ENCODE measurements at regions not wholly inside any gene's neighbourhood (a gene's known extent, or its start where the extent isn't known, plus 50 kb on each side); places are given as distances from the start of the nearest gene placed in this dataset.

GRCh38 chr1:87684194-87684593 lies 355.5 kb downstream of the LMO4 start:
- H3K36me3 ChIP-seq (ENCODE audit: insufficient read depth, low read length, poor library complexity, severe bottlenecking), result no peaks in the 10 kb centered on the region
- ChIA-PET CTCF (interaction anchor here (0.7 kb wide), 2 partner anchors 271 to 554 kb away, joined by 3 read pairs; no protein-coding TSS in a partner anchor), POLR2A (ENCODE audit: low non-redundant PET) (interaction anchor here (0.5 kb wide), 1 partner anchor 30 kb away, joined by 3 read pairs; no protein-coding TSS in a partner anchor)
- intact Hi-C loops (cut with micrococcal nuclease; ENCODE audit: unreplicated experiment), result loop anchor here (2.0 to 5.0 kb wide), 2 partner anchors 97 to 355 kb away; partner anchors contain the start of gene LMO4
- no peaks in the 10 kb centered on the region for H3K27me3 ChIP-seq (replicated peaks; ENCODE audit: insufficient read depth, low read depth, low read length, poor library complexity)
- H3K27ac ChIP-seq (ENCODE audit: low read depth, low read length, poor library complexity, severe bottlenecking), result peak overlapping the region; percentile 80
- H3K4me3 ChIP-seq (ENCODE audit: low read depth, low read length, poor library complexity, severe bottlenecking), result peak overlapping the region; percentile 31
- BruUV-seq (replicated peaks), result no TSS peak
- TF ChIP-seq EZH2 (IDR thresholded peaks at IDR 0.05; ENCODE audit: borderline replicate concordance, low read depth, low read length, poor library complexity, severe bottlenecking), result no peak
- no peak for TF ChIP-seq CTCF (conservative IDR thresholded peaks at IDR 0.05; ENCODE audit: low read depth, low read length)
- DNase-seq (ENCODE audit: low spot score), result peak; percentile 51
- H3K9me3 ChIP-seq (ENCODE audit: low read depth, low read length, poor library complexity, severe bottlenecking), result no peaks in the 10 kb centered on the region
- H3K4me1 ChIP-seq (ENCODE audit: insufficient read depth, low read length, poor library complexity, severe bottlenecking), result peaks cover 38% of the 10 kb centered on the region

GRCh38 chr1:87684713-87685205 lies 356.1 kb downstream of the LMO4 start:
- POLR2A ChIA-PET (ENCODE audit: low non-redundant PET), result no interaction called here
- CTCF ChIA-PET, result interaction anchor here (1.5 kb wide), 1 partner anchor 269 kb away, joined by 6 read pairs; no protein-coding TSS in a partner anchor
- Histone ChIP-seq H3K36me3 (ENCODE audit: insufficient read depth, low read length, poor library complexity, severe bottlenecking) (no peaks in the 10 kb centered on the region), H3K4me3 (ENCODE audit: low read depth, low read length, poor library complexity, severe bottlenecking) (peak overlapping the region; percentile 31), H3K4me1 (ENCODE audit: insufficient read depth, low read length, poor library complexity, severe bottlenecking) (peaks cover 38% of the 10 kb centered on the region), H3K27me3 (replicated peaks; ENCODE audit: insufficient read depth, low read depth, low read length, poor library complexity) (no peaks in the 10 kb centered on the region), H3K9me3 (ENCODE audit: low read depth, low read length, poor library complexity, severe bottlenecking) (no peaks in the 10 kb centered on the region), H3K27ac (ENCODE audit: low read depth, low read length, poor library complexity, severe bottlenecking) (peak overlapping the region; percentile 80)
- TF ChIP-seq EZH2 (IDR thresholded peaks at IDR 0.05; ENCODE audit: borderline replicate concordance, low read depth, low read length, poor library complexity, severe bottlenecking), result no peak
- no peak for TF ChIP-seq CTCF (conservative IDR thresholded peaks at IDR 0.05; ENCODE audit: low read depth, low read length)
- intact Hi-C loops (cut with micrococcal nuclease; ENCODE audit: unreplicated experiment), result loop anchor here (2.0 to 5.0 kb wide), 3 partner anchors 97 to 356 kb away; partner anchors contain the start of gene LMO4
- peak; percentile 80 for DNase-seq (ENCODE audit: low spot score)
- no TSS peak for BruUV-seq (replicated peaks)

- Histone ChIP-seq H3K36me3 (ENCODE audit: insufficient read depth, low read length, poor library complexity, severe bottlenecking) (no peaks in the 10 kb centered on the region), H3K27me3 (replicated peaks; ENCODE audit: insufficient read depth, low read depth, low read length, poor library complexity) (no peaks in the 10 kb centered on the region), H3K9me3 (ENCODE audit: low read depth, low read length, poor library complexity, severe bottlenecking) (no peaks in the 10 kb centered on the region), H3K27ac (ENCODE audit: low read depth, low read length, poor library complexity, severe bottlenecking) (peak overlapping the region; percentile 80), H3K4me3 (ENCODE audit: low read depth, low read length, poor library complexity, severe bottlenecking) (peak overlapping the region; percentile 31), H3K4me1 (ENCODE audit: insufficient read depth, low read length, poor library complexity, severe bottlenecking) (peaks cover 38% of the 10 kb centered on the region)
- intact Hi-C loops (cut with micrococcal nuclease; ENCODE audit: unreplicated experiment), result loop anchor here (2.0 to 5.0 kb wide), 2 partner anchors 267 to 357 kb away; partner anchors contain the start of gene LMO4
- peak; percentile 95 for DNase-seq (ENCODE audit: low spot score)
- BruUV-seq (replicated peaks), result no TSS peak
- ChIA-PET CTCF (interaction anchor here (1.5 kb wide), 1 partner anchor 268 kb away, joined by 6 read pairs; no protein-coding TSS in a partner anchor), POLR2A (ENCODE audit: low non-redundant PET) (no interaction called here)
- TF ChIP-seq EZH2 (IDR thresholded peaks at IDR 0.05; ENCODE audit: borderline replicate concordance, low read depth, low read length, poor library complexity, severe bottlenecking) (no peak), CTCF (conservative IDR thresholded peaks at IDR 0.05; ENCODE audit: low read depth, low read length) (no peak)
Measured at GRCh38 chr1:87685311-87686135, 356.8 kb downstream of the LMO4 start.

Data from A673 (cell line).